H1 (cell line): ENCODE measurements at regions not wholly inside any gene's neighbourhood (a gene's known extent, or its start where the extent isn't known, plus 50 kb on each side); places are given as distances from the start of the nearest gene placed in this dataset.

ENCODE experiments used
- CTCF ChIA-PET: fragments of 300-600 bp; sonication (Branson Sonifier 250); formaldehyde crosslinking; loops from one replicate; lab custom pipeline; 2021; ENCODE audit not compliant: partially characterized antibody; lab: Charles Lee
- POLR2A ChIA-PET: fragments of 300-600 bp; sonication (Branson Sonifier 250); formaldehyde crosslinking; loops from one replicate; lab custom pipeline; 2021; ENCODE audit warnings: inconsistent platforms; ENCODE audit not compliant: partially characterized antibody; lab: Charles Lee
- DNase-seq, 2 experiments: peaks; one replicate each; pipeline versions ENCODE4 v3.0.0 to v3.0.0-alpha.2; 2010 to 2022; ENCODE audit warnings: low spot score in 2 of 2, low read depth in 1 of 2, mixed read lengths in 1 of 2
- FAIRE-seq: peaks from 2 replicates; lab custom pipeline; 2011; peaks lifted over from hg19 to GRCh38; lab: Jason Lieb, UNC
- H2AFZ ChIP-seq: 2 replicates; pipeline ENCODE4 v1.8.1; 2012; ENCODE audit warnings: low read length, inconsistent platforms
- H2AK5ac ChIP-seq: 2 replicates; pipeline ENCODE4 v1.6.1; 2013; ENCODE audit warnings: low read depth, low read length
- H2BK120ac ChIP-seq: replicated peaks from 2 replicates; pipeline ENCODE3; 2013; ENCODE audit warnings: low read depth, low read length, inconsistent platforms
- H2BK12ac ChIP-seq: 2 replicates; pipeline ENCODE4 v1.6.1; 2013; ENCODE audit warnings: low read depth, low read length
- H2BK15ac ChIP-seq: 2 replicates; pipeline ENCODE4 v1.6.1; 2013; ENCODE audit warnings: low read length
- H2BK20ac ChIP-seq: 2 replicates; pipeline ENCODE4 v1.6.1; 2013; ENCODE audit warnings: low read length
- H2BK5ac ChIP-seq: 2 replicates; pipeline ENCODE4 v1.6.1; 2013; ENCODE audit warnings: low read depth, low read length
- H3K14ac ChIP-seq: 2 replicates; pipeline ENCODE4 v1.6.1; 2013; ENCODE audit warnings: inconsistent platforms; ENCODE audit not compliant: insufficient read length
- H3K18ac ChIP-seq: 2 replicates; pipeline ENCODE4 v1.6.1; 2013; ENCODE audit warnings: low read length; ENCODE audit errors: extremely low read depth
- H3K23ac ChIP-seq: 2 replicates; pipeline ENCODE4 v1.6.1; 2013; ENCODE audit warnings: inconsistent platforms; ENCODE audit not compliant: insufficient read length
- H3K23me2 ChIP-seq: 2 replicates; pipeline ENCODE4 v1.6.1; 2013; ENCODE audit warnings: low read depth, low read length
- H3K27ac ChIP-seq: 2 replicates; pipeline ENCODE4 v1.6.1; 2011; ENCODE audit warnings: low read depth, low read length, inconsistent platforms
- H3K27me3 ChIP-seq, 4 experiments: replicated peaks in 1 of 4; 1 replicate in 1 of 4; 2 replicates in 3 of 4; pipeline versions ENCODE4 v1.6.1 to v1.8.1; 2011 to 2013; ENCODE audit warnings: low read length in 3 of 4, mild to moderate bottlenecking in 3 of 4, inconsistent platforms in 2 of 4, mixed read lengths in 2 of 4, moderate library complexity in 1 of 4; ENCODE audit not compliant: control insufficient read depth in 3 of 4, insufficient read depth in 3 of 4; ENCODE audit errors: extremely low read depth in 1 of 4
- H3K36me3 ChIP-seq, 4 experiments: 2 replicates each; pipeline versions ENCODE4 v1.6.1 to v1.8.1; 2011 to 2013; ENCODE audit warnings: mild to moderate bottlenecking in 4 of 4, low read length in 3 of 4, moderate library complexity in 2 of 4, control low read depth in 1 of 4, inconsistent platforms in 1 of 4; ENCODE audit not compliant: insufficient read depth in 4 of 4, control insufficient read depth in 2 of 4
- H3K4ac ChIP-seq: replicated peaks from 2 replicates; pipeline ENCODE3; 2013; ENCODE audit warnings: low read length, low read depth, mixed read lengths, inconsistent platforms; ENCODE audit not compliant: insufficient read length
- H3K4me1 ChIP-seq, 4 experiments: replicated peaks in 1 of 4; 1 replicate in 1 of 4; 2 replicates in 3 of 4; pipeline versions ENCODE4 v1.6.1 to v1.8.1; 2011 to 2013; ENCODE audit warnings: low read length in 3 of 4, inconsistent platforms in 2 of 4, mixed read lengths in 1 of 4; ENCODE audit not compliant: insufficient read depth in 4 of 4, control insufficient read depth in 3 of 4
- H3K4me2 ChIP-seq, 2 experiments: 2 replicates each; pipeline versions ENCODE4 v1.6.1 to v1.8.1; 2011 to 2013; ENCODE audit warnings: low read depth in 2 of 2, low read length in 2 of 2, control low read depth in 1 of 2, inconsistent platforms in 1 of 2, mild to moderate bottlenecking in 1 of 2; ENCODE audit not compliant: insufficient read depth in 1 of 2
- H3K4me3 ChIP-seq, 4 experiments: fragments of 200-600, 300-600 bp in 1 of 4; sonication (generic), shearing (Covaris generic), sonication (Bioruptor Twin) in 1 of 4; 2 replicates each; pipeline versions ENCODE4 v1.5.1 to v1.8.1; 2011 to 2016; ENCODE audit warnings: low read length in 4 of 4, low read depth in 3 of 4, control low read depth in 2 of 4, inconsistent platforms in 2 of 4, mild to moderate bottlenecking in 2 of 4, mixed read lengths in 1 of 4, moderate library complexity in 1 of 4; ENCODE audit not compliant: insufficient read depth in 2 of 4; ENCODE audit errors: extremely low read depth in 1 of 4
- H3K56ac ChIP-seq: replicated peaks from 2 replicates; pipeline ENCODE3; 2013; ENCODE audit warnings: low read depth, mild to moderate bottlenecking, mixed read lengths, low read length, inconsistent platforms; ENCODE audit not compliant: insufficient read length
- H3K79me1 ChIP-seq: 2 replicates; pipeline ENCODE4 v1.6.1; 2013; ENCODE audit warnings: low read depth, low read length, control low read depth
- H3K79me2 ChIP-seq, 2 experiments: 2 replicates each; pipeline versions ENCODE4 v1.6.1 to v1.8.1; 2012 to 2013; ENCODE audit warnings: low read length in 2 of 2, mild to moderate bottlenecking in 2 of 2, inconsistent platforms in 1 of 2; ENCODE audit not compliant: insufficient read depth in 2 of 2, control insufficient read depth in 1 of 2
- H3K9ac ChIP-seq, 4 experiments: replicated peaks in 1 of 4; 1 replicate in 1 of 4; 2 replicates in 3 of 4; pipeline versions ENCODE4 v1.6.1 to v1.8.1; 2011 to 2013; ENCODE audit warnings: low read depth in 3 of 4, low read length in 3 of 4, control low read depth in 2 of 4, mild to moderate bottlenecking in 2 of 4, moderate library complexity in 2 of 4, inconsistent platforms in 1 of 4; ENCODE audit errors: extremely low read depth in 1 of 4
- H3K9me3 ChIP-seq, 2 experiments: 2 replicates each; pipeline versions ENCODE4 v1.6.1 to v1.8.1; 2012 to 2013; ENCODE audit warnings: mild to moderate bottlenecking in 2 of 2, moderate library complexity in 2 of 2, control low read depth in 1 of 2, inconsistent platforms in 1 of 2, low read depth in 1 of 2, low read length in 1 of 2, mixed read lengths in 1 of 2; ENCODE audit not compliant: insufficient read depth in 2 of 2
- H4K20me1 ChIP-seq, 2 experiments: replicated peaks in 1 of 2; 2 replicates each; pipeline versions ENCODE3 to v1.8.1; 2011 to 2013; ENCODE audit warnings: inconsistent platforms in 2 of 2, low read length in 2 of 2, mild to moderate bottlenecking in 1 of 2; ENCODE audit not compliant: insufficient read depth in 2 of 2, control insufficient read depth in 1 of 2
- H4K5ac ChIP-seq: 2 replicates; pipeline ENCODE4 v1.6.1; 2013; ENCODE audit warnings: low read length, low read depth, mixed read lengths, inconsistent platforms; ENCODE audit not compliant: insufficient read length
- H4K8ac ChIP-seq: 2 replicates; pipeline ENCODE4 v1.8.0; 2013; ENCODE audit warnings: mild to moderate bottlenecking, moderate library complexity, low read length, inconsistent platforms; ENCODE audit not compliant: insufficient read depth; ENCODE audit errors: extremely low read depth
- H4K91ac ChIP-seq: replicated peaks from 2 replicates; pipeline ENCODE3; 2013; ENCODE audit warnings: low read length, mixed read lengths, inconsistent platforms; ENCODE audit not compliant: insufficient read length
- ATF2 ChIP-seq: IDR thresholded peaks from 2 replicates; pipeline ENCODE4 v1.6.1; 2012; ENCODE audit warnings: low read length, inconsistent platforms
- BACH1 ChIP-seq: IDR thresholded peaks from 2 replicates; pipeline ENCODE4 v1.6.1; 2012; ENCODE audit warnings: low read length, improper control_type of control experiment
- CEBPB ChIP-seq: IDR thresholded peaks from 2 replicates; pipeline ENCODE4 v1.6.1; 2012; ENCODE audit warnings: low read depth, low read length
- CTCF ChIP-seq, 3 experiments: IDR thresholded peaks; 1 replicate in 2 of 3; 2 replicates in 1 of 3; pipeline versions ENCODE4 v1.5.1 to v1.6.1; 2011; ENCODE audit warnings: low read length in 3 of 3, mild to moderate bottlenecking in 3 of 3, inconsistent platforms in 2 of 3, low read depth in 1 of 3, moderate library complexity in 1 of 3; ENCODE audit not compliant: insufficient read depth in 1 of 3; ENCODE audit errors: control extremely low read depth in 1 of 3
- GTF2F1 ChIP-seq: IDR thresholded peaks from 2 replicates; pipeline ENCODE4 v1.6.1; 2012; ENCODE audit warnings: low read depth, low read length, improper control_type of control experiment, borderline replicate concordance
- JUN ChIP-seq: IDR thresholded peaks from 2 replicates; pipeline ENCODE4 v1.6.1; 2011; ENCODE audit warnings: low read depth, mild to moderate bottlenecking, improper control_type of control experiment, low read length
- JUND ChIP-seq: IDR thresholded peaks from 2 replicates; pipeline ENCODE4 v1.6.1; 2011; ENCODE audit warnings: mild to moderate bottlenecking, improper control_type of control experiment, low read length
- KDM1A ChIP-seq: fragments of 200-600, 300-600 bp; sonication (generic); IDR thresholded peaks from 2 replicates; pipeline ENCODE4 v1.7.1; 2016; ENCODE audit warnings: mild to moderate bottlenecking, low read length, borderline replicate concordance
- NRF1 ChIP-seq: IDR thresholded peaks from 2 replicates; pipeline ENCODE4 v1.6.1; 2011; ENCODE audit warnings: mild to moderate bottlenecking, low read depth, low read length, improper control_type of control experiment
- POLR2A ChIP-seq, 2 experiments: IDR thresholded peaks; 1 replicate in 1 of 2; 2 replicates in 1 of 2; pipeline ENCODE4 v1.6.1; 2011; ENCODE audit warnings: low read depth in 2 of 2, low read length in 2 of 2, mild to moderate bottlenecking in 2 of 2; ENCODE audit errors: control extremely low read depth in 1 of 2
- TAF7 ChIP-seq: optimal IDR thresholded peaks from 2 replicates; pipeline ENCODE3; 2011; ENCODE audit warnings: low read depth, mild to moderate bottlenecking, inconsistent platforms, low read length, moderate library complexity, borderline replicate concordance
- TCF12 ChIP-seq: IDR thresholded peaks from 2 replicates; pipeline ENCODE4 v1.6.1; 2011; ENCODE audit warnings: low read depth, mild to moderate bottlenecking, low read length
- WGBS, 2 experiments: shearing (Covaris generic) in 1 of 2; methylation state at CpG; one replicate each; pipeline versions ENCODE4 v1.1.6 to v1.1.7; 2013 to 2015; ENCODE audit warnings: low lambda C conversion rate in 2 of 2, mixed read lengths in 2 of 2, inconsistent platforms in 1 of 2, low coverage in 1 of 2, missing lambda C conversion rate in 1 of 2; ENCODE audit not compliant: insufficient replicate concordance in 2 of 2, insufficient coverage in 1 of 2, insufficient read length in 1 of 2; ENCODE audit errors: extremely low coverage in 1 of 2, missing lambda C conversion rate in 1 of 2; 5-methylcytosine and 5-hydroxymethylcytosine counted together

GRCh38 chr2:212725180-212725579 is 186.6 kb upstream of the ERBB4 start:
- H2AK5ac ChIP-seq = no peak overlapping the region
- H2BK15ac ChIP-seq = no peak overlapping the region
- H3K9me3 ChIP-seq = peaks cover 10 to 16% of the 10 kb centered on the region in 2 experiments; a peak in 3 of 4 replicates
- no peak overlapping the region for H2BK5ac ChIP-seq
- H3K14ac ChIP-seq = no peak overlapping the region
- ChIA-PET CTCF (no interaction called here), POLR2A (no interaction called here)
- no peak overlapping the region for H4K5ac ChIP-seq
- no peaks in the 10 kb centered on the region for H3K79me1 ChIP-seq
- no peak overlapping the region for H3K4me2 ChIP-seq
- no peak overlapping the region for H3K27ac ChIP-seq
- H3K36me3 ChIP-seq = peaks cover 0 to 8% (median 0%) of the 10 kb centered on the region in 4 experiments; a peak in 1 of 8 replicates
- H3K4ac ChIP-seq = no peak overlapping the region
- 92% methylated on average over 4 of the region's 4 CpGs; no CpG with 5 or more reads in 1 of the 2 experiments for WGBS, 2 experiments
- no peak overlapping the region for H2BK120ac ChIP-seq
- H4K91ac ChIP-seq = no peak overlapping the region
- H2BK20ac ChIP-seq = no peak overlapping the region
- H3K4me3 ChIP-seq = no peak overlapping the region
- no peak overlapping the region for H2AFZ ChIP-seq
- no peak overlapping the region for H3K9ac ChIP-seq
- H3K23ac ChIP-seq = no peak overlapping the region
- DNase-seq (no peak), FAIRE-seq (no peak)
- no peak overlapping the region for H4K8ac ChIP-seq
- no peaks in the 10 kb centered on the region for H3K79me2 ChIP-seq
- H3K56ac ChIP-seq = no peak overlapping the region
- no peaks in the 10 kb centered on the region for H4K20me1 ChIP-seq
- no peaks in the 10 kb centered on the region for H3K27me3 ChIP-seq
- no peak overlapping the region for H3K18ac ChIP-seq
- H3K23me2 ChIP-seq = no peaks in the 10 kb centered on the region
- peaks cover 0 to 4% (median 0%) of the 10 kb centered on the region in 4 experiments; a peak in 1 of 7 replicates for H3K4me1 ChIP-seq
- no peak overlapping the region for H2BK12ac ChIP-seq
- TF ChIP-seq CEBPB (no peak), TCF12 (no peak), JUN (no peak), POLR2A (IDR thresholded peaks at IDR 0.05; ENCODE audit: control extremely low read depth in 1 of 2, low read depth in 2 of 2, low read length in 2 of 2) (no peak), ATF2 (no peak), KDM1A (no peak), NRF1 (no peak), JUND (no peak), BACH1 (no peak), GTF2F1 (no peak), TAF7 (no peak), CTCF (IDR thresholded peaks at IDR 0.05; ENCODE audit: control extremely low read depth in 1 of 3, insufficient read depth in 1 of 3, low read depth in 1 of 3, low read length in 3 of 3) (no peak)
